Thyroid gland (tissue), 4 donors: ENCODE measurements at regions not wholly inside any gene's neighbourhood (a gene's known extent, or its start where the extent isn't known, plus 50 kb on each side); places are given as distances from the start of the nearest gene placed in this dataset.

ENCODE experiments used
- DNase-seq, 2 donors: peaks; one replicate each; pipeline ENCODE4 v3.0.0-alpha.2; 2019
- H3K27ac ChIP-seq, 3 donors: fragments of 200-600 bp; sonication (generic); 1 replicate in 2 of 3; 2 replicates in 1 of 3; pipeline ENCODE4 v1.5.1; 2016 to 2019; ENCODE audit warnings: mild to moderate bottlenecking in 1 of 3, moderate library complexity in 1 of 3
- H3K27me3 ChIP-seq: fragments of 200-600 bp; sonication (generic); one replicate; pipeline ENCODE4 v1.5.1; 2019
- H3K36me3 ChIP-seq, 2 donors: fragments of 200-600 bp; sonication (generic); one replicate each; pipeline ENCODE4 v1.5.1; 2016 to 2019
- H3K4me1 ChIP-seq, 2 donors: fragments of 200-600 bp; sonication (generic); one replicate each; pipeline ENCODE4 v1.5.1; 2017 to 2019
- H3K4me3 ChIP-seq, 3 donors: fragments of 200-600 bp; sonication (generic); replicated peaks in 1 of 3; 1 replicate in 2 of 3; 2 replicates in 1 of 3; pipeline ENCODE4 v1.5.1; 2016; ENCODE audit warnings: mild to moderate bottlenecking in 1 of 3
- H3K9me3 ChIP-seq: fragments of 200-600 bp; sonication (generic); one replicate; pipeline ENCODE4 v1.5.1; 2017
- CTCF ChIP-seq, 6 experiments: fragments of 200-600 bp in 3 of 6; fragments of 450-650 bp in 3 of 6; sonication (generic) in 3 of 6; IDR thresholded peaks; one replicate each; pipeline ENCODE4 v1.5.1; 2016 to 2019; ENCODE audit warnings: antibody characterized with exemption in 6 of 6, mild to moderate bottlenecking in 2 of 6, inconsistent platforms in 1 of 6, moderate library complexity in 1 of 6
- POLR2A ChIP-seq, 2 donors: fragments of 450-650 bp; IDR thresholded peaks; one replicate each; pipeline ENCODE4 v1.6.1; 2017; ENCODE audit warnings: antibody characterized with exemption in 2 of 2, mild to moderate bottlenecking in 2 of 2, moderate library complexity in 1 of 2
- WGBS, 2 donors: methylation state at CpG; one replicate each; pipeline ENCODE4 v1.1.5; 2017; 5-methylcytosine and 5-hydroxymethylcytosine counted together
- intact Hi-C: fragments of 100-400 bp; cut with DNase I; formaldehyde crosslinking; loops from one replicate; pipeline ENCODE4 v1.15.1; 2023

- Histone ChIP-seq H3K4me3 (no peak overlapping the region), H3K27ac (no peak overlapping the region), H3K4me1 (no peaks in the 10 kb centered on the region), H3K36me3 (no peaks in the 10 kb centered on the region), H3K27me3 (no peaks in the 10 kb centered on the region), H3K9me3 (no peaks in the 10 kb centered on the region)
- no peak for TF ChIP-seq POLR2A (IDR thresholded peaks at IDR 0.05)
- TF ChIP-seq CTCF (IDR thresholded peaks at IDR 0.05), result no peak
- no peak for DNase-seq
- WGBS, 2 donors, result 97 to 98% methylated on average over 2 of the region's 2 CpGs
- intact Hi-C loops, result no loop called here
These were observed 106.6 kb upstream of the NR2F2 start for GRCh38 chr15:96223939-96224338.

- DNase-seq, result no peak
- Histone ChIP-seq H3K9me3 (no peaks in the 10 kb centered on the region), H3K36me3 (no peaks in the 10 kb centered on the region), H3K4me1 (no peaks in the 10 kb centered on the region), H3K27me3 (no peaks in the 10 kb centered on the region), H3K4me3 (no peak overlapping the region), H3K27ac (no peak overlapping the region)
- no peak for TF ChIP-seq CTCF (IDR thresholded peaks at IDR 0.05)
- TF ChIP-seq POLR2A (IDR thresholded peaks at IDR 0.05), result no peak
- intact Hi-C loops, result no loop called here
- 39 to 54% methylated on average over 5 of the region's 5 CpGs for WGBS, 2 donors
These were observed 104.7 kb upstream of the NR2F2 start for GRCh38 chr15:96225642-96226259.

- TF ChIP-seq POLR2A (IDR thresholded peaks at IDR 0.05), result no peak
- TF ChIP-seq CTCF (IDR thresholded peaks at IDR 0.05), result no peak
- intact Hi-C loops, result no loop called here
- no peaks in the 10 kb centered on the region for H3K36me3 ChIP-seq
- H3K27ac ChIP-seq, result no peak overlapping the region
- H3K4me1 ChIP-seq, result no peaks in the 10 kb centered on the region
- H3K4me3 ChIP-seq, result no peak overlapping the region
- no peak for DNase-seq
- H3K9me3 ChIP-seq, result no peaks in the 10 kb centered on the region
- no peaks in the 10 kb centered on the region for H3K27me3 ChIP-seq
- WGBS, 2 donors, result 88 to 91% methylated on average over 3 of the region's 3 CpGs
These were observed 99.8 kb upstream of the NR2F2 start for GRCh38 chr15:96230526-96231181.

- WGBS, 2 donors, result 94 to 97% methylated on average over 3 of the region's 3 CpGs
- no peak for DNase-seq
- no peaks in the 10 kb centered on the region for H3K36me3 ChIP-seq
- no peak overlapping the region for H3K27ac ChIP-seq
- H3K4me3 ChIP-seq, result no peak overlapping the region
- H3K27me3 ChIP-seq, result no peaks in the 10 kb centered on the region
- no peaks in the 10 kb centered on the region for H3K4me1 ChIP-seq
- no peaks in the 10 kb centered on the region for H3K9me3 ChIP-seq
- TF ChIP-seq POLR2A (IDR thresholded peaks at IDR 0.05) (no peak), CTCF (IDR thresholded peaks at IDR 0.05) (no peak)
- intact Hi-C loops, result no loop called here
These were observed 98.2 kb upstream of the NR2F2 start for GRCh38 chr15:96232335-96232734.

- DNase-seq, result no peak
- no peak overlapping the region for H3K4me3 ChIP-seq
- H3K27me3 ChIP-seq, result no peaks in the 10 kb centered on the region
- H3K9me3 ChIP-seq, result no peaks in the 10 kb centered on the region
- no peaks in the 10 kb centered on the region for H3K36me3 ChIP-seq
- H3K27ac ChIP-seq, result no peak overlapping the region
- H3K4me1 ChIP-seq, result no peaks in the 10 kb centered on the region
- intact Hi-C loops, result no loop called here
- TF ChIP-seq CTCF (IDR thresholded peaks at IDR 0.05) (no peak), POLR2A (IDR thresholded peaks at IDR 0.05) (no peak)
- WGBS, 2 donors, result 71 to 79% methylated on average over 12 of the region's 12 CpGs
These were observed 96.2 kb upstream of the NR2F2 start for GRCh38 chr15:96234109-96234892.
